Peyer's patch (tissue), 4 donors: ENCODE measurements at regions not wholly inside any gene's neighbourhood (a gene's known extent, or its start where the extent isn't known, plus 50 kb on each side); places are given as distances from the start of the nearest gene placed in this dataset.

ENCODE experiments used
- POLR2A ChIP-seq, 2 donors: fragments of 450-650 bp; IDR thresholded peaks; one replicate each; pipeline ENCODE4 v1.5.1; 2017; ENCODE audit warnings: antibody characterized with exemption in 2 of 2, mild to moderate bottlenecking in 2 of 2, moderate library complexity in 2 of 2
- TF ChIP-seq, protein P1 (sequence below), 6 experiments: fragments of 450-650 bp in 4 of 6; fragments of 200-600 bp in 2 of 6; sonication (generic) in 1 of 6; IDR thresholded peaks; one replicate each; pipeline ENCODE4 v1.5.1; 2017 to 2019; ENCODE audit warnings: antibody characterized with exemption in 6 of 6, mild to moderate bottlenecking in 3 of 6, moderate library complexity in 1 of 6

DNA sequence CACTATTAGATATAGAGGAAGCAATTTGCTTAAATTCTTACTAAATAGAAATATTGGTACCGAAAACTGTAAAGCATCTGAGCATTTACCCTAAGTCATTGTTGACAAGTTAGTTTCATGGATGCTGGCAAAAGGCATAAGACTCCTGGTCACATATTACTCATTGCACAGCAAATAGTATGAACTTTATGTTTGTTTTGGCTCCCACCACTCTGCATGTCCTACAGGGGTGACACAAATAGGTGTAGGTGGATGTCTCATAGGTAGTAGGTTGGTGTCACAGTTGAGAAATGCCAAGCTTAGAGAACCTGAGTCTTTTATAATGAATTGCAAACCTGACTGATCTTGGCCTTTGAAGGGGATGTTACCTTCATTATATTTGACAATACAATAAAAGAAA lies 199.6 kb upstream of the SEMA3D start:
- TF ChIP-seq, protein P1, sequence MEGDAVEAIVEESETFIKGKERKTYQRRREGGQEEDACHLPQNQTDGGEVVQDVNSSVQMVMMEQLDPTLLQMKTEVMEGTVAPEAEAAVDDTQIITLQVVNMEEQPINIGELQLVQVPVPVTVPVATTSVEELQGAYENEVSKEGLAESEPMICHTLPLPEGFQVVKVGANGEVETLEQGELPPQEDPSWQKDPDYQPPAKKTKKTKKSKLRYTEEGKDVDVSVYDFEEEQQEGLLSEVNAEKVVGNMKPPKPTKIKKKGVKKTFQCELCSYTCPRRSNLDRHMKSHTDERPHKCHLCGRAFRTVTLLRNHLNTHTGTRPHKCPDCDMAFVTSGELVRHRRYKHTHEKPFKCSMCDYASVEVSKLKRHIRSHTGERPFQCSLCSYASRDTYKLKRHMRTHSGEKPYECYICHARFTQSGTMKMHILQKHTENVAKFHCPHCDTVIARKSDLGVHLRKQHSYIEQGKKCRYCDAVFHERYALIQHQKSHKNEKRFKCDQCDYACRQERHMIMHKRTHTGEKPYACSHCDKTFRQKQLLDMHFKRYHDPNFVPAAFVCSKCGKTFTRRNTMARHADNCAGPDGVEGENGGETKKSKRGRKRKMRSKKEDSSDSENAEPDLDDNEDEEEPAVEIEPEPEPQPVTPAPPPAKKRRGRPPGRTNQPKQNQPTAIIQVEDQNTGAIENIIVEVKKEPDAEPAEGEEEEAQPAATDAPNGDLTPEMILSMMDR (IDR thresholded peaks at IDR 0.05): no peak
- no peak for TF ChIP-seq POLR2A (IDR thresholded peaks at IDR 0.05)
